ENCODE measurements at regions not wholly inside any gene's neighbourhood (a gene's known extent, or its start where the extent isn't known, plus 50 kb on each side); places are given as distances from the start of the nearest gene placed in this dataset.
A peak's percentile ranks its signal among the peaks of the same experiment; 100 is the strongest.

DNA sequence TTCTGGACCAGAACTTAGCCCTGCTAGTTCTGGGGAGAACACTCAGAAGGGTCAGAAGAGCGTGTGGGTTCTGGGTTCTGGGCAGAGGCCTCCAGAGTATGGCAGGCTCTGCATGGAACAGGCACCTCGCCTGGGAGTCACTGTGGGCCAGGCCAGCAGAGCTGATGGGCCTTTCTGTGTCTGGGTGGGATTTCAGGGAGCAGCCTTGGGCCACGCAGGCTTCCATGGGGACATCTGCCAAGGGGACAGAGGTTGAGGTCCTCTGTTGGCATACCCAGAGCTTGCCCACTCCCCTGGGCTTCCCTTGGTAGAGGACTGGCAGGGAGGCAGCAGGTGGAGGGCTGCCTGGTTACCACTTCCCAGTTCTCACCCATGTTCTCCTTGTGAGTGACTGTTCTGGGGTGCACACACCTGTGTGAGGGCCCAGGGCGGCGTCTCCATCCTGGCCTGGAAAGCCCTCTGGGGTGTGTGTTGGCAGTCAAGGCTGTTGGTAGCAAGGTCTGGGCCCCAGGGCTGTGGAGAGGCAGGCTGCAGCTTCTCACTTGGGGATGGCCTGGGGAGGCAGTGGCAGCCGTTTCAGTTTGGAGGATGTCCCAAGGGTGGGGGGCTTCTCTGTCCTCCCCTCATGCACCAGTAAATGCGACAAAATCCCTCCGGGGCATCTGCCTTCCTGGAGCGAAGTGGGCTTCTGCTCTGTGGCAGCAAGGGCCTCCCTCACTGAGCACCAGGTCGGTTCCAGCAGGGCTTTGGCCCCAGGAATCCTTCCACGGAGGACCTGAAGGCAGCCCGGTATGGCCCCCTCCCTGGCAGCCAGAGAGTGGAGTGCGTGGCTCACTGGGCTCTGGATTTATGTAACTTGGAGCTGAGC lies 74.6 kb upstream of the HDAC4 start:
- no peak for DNase-seq (ENCODE audit: low read depth, low spot score)

GRCh38 chr2:239473211-239473805 lies 72.5 kb upstream of the HDAC4 start:
- no peak for DNase-seq (ENCODE audit: low read depth, low spot score)

- DNase-seq (ENCODE audit: low read depth, low spot score): no peak
Measured at GRCh38 chr2:239472235-239472775, 71.5 kb upstream of the HDAC4 start.

DNA sequence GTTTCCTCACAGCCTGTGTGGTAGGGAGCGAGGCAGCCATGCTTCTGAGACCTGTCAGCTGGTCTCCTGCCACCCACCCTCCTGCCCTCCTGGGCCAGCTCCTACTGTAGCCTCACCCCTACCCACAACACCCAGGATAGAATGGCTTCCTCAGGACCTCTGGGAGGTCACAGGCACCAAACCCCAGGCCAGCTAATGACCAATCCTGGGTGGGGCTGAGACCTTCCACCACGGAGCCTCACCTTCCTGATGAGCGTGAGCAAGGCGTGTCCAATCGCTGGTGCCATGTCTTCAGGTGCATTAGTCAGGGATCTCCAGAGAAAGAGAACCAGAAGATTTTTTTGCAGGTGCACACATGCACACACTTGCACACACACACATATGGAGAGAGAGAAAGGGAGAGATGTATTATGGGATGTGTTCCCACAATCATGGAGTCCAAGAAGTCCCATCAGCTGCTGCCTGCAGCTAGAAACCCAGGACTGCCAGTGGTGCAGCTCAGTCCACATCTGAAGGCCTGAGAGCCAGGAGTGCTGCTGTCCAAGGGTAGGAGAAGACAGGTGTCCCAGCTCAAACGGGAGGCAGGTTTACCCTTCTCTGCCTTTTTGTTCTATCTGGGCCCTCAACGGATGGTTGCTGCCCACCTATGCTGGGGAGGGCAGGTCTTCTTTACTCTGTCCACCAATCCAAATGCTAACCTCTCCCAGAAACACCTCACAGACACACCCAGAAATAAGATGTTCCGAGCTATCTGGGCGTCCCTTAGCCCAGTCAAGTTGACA lies 70.4 kb upstream of the HDAC4 start:
- DNase-seq (ENCODE audit: low read depth, low spot score): no peak

DNA sequence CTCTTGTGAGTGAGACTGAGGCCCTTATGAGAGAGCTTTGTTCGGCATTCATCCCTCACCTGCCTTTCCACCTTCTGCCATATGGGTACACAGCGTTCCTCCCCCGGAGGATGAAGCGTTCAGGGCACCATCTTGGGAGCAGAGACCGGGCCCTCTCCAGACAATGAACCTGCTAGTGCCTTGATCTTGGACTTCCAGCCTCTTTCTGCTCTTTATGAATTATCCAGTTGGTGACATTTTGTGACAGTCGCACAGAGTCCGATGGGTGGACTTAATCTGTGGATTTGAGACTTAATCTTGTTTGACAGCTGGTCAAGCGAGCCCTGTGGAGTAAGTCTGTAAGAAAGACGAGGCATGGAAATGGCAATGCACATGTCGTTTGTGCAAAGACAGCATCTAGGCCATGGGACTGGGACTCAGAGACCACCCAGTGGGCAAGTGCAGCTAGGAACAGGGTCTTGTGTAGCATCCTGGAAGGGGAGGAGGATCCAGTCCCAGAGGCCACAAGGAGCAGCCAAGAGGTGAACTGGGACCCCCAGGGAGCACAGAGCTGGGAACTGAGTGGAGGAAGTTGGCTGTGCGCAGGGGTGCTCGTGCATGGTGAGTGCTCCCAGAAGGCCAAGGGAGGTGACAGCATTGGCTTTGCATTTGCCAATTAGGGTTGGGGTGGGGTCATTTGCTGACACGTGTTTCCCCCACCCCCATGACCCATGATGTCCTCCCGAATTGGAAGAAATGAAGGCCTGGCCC lies 69.5 kb upstream of the HDAC4 start:
- DNase-seq (ENCODE audit: low read depth, low spot score): no peak

DNA sequence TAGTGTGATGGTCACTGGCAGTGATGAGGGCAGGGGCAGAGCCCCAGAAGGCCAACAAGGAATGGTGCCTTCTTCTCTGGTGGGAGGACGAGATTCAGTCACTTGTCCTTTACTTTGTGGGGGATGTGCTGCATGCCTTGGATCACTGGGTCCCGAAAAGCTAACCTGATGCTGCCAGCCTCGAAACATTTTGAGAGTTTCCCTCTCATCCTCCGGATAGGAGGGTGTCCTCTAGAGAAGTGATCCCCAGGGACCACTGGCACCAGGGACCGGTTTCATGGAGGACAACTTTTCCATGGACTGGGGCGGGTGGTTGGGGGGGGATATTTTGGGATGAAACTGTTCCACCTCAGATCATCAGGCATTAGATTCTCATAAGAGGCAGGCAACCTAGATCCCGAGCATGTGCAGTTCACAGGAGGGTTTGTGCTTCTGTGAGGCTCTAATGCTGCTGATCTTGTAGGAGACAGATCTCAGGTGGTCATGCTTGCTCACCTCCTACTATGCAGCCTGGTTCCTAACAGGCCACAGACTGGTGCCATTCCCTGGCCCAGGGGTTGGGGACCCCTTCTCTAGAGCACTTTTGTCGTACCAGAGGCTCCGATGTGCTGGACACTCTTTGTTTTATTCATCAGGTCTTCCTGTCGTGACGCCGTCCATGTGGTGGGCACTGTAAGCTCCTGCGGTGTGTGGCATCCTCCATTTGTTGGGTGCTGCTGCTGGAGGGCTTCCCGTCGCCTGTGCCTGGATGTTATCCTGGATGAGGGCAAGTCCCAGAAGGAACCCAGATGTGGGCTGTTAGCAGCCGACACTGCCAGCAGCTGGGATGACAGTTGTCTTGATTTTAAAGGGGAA lies 68.5 kb upstream of the HDAC4 start:
- no peak for DNase-seq (ENCODE audit: low read depth, low spot score)

- no peak for DNase-seq (ENCODE audit: low read depth, low spot score)
Measured at GRCh38 chr2:239468491-239469105, 67.8 kb upstream of the HDAC4 start.

- no peak for DNase-seq (ENCODE audit: low read depth, low spot score)
Measured at GRCh38 chr2:239467956-239468490, 67.2 kb upstream of the HDAC4 start.

DNA sequence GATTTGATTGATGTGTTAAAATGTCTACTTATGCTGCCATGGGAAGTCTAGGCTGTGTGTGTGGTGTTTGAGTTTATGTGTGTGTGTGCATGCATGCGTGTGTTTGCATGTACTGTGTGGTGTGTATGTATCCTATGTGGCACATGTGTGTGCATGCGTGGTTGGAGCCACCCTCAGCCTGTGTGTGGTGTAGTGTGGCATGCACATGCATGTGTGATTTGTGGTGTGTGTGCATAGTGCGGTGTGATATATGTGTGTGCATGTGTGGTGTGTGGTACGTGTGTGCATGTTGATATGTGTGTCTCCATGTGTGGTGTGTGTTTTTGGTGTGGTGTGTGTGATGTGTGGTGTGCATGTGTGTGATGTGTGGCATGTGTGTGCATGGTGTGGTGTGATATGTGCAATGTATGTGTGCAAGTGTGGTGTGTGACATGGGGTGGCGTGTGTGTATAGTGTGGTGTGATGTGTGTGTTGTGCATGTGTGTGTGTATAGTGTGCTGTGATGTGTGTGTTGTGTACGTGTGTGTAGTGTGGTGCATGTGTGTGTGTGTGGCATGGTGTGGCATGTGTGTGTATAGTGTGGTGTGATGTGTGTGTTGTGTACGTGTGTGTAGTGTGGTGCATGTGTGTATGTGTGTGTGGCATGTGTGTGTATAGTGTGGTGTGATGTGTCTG lies 66.6 kb upstream of the HDAC4 start:
- DNase-seq (ENCODE audit: low read depth, low spot score): no peak

DNA sequence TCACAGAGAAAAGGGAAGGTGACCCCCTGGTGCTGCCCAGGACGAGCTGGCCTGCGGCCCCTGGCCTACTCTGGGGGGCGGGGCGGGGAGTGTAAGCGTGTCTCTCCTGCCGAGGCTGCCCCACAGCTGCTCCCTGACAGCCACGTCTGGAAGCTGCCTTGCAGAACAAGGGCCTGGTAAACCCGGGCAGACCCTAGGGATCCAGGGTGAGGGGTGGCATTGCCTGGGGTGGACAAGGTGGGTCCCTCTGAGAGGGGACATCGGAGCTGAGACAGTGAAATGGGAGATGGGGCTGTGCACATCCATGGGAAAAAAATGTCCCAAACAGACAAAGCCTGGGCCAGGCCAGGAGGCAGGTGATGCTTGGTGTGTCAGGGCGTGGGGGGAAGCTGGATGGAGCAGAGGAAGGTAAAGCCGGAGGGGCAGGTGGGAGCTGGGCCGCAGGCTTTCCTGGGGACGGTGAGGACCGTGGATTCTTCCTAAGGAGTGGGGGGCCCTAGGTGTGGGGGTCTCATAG lies 66.0 kb upstream of the HDAC4 start:
- no peak for DNase-seq (ENCODE audit: low read depth, low spot score)

DNA sequence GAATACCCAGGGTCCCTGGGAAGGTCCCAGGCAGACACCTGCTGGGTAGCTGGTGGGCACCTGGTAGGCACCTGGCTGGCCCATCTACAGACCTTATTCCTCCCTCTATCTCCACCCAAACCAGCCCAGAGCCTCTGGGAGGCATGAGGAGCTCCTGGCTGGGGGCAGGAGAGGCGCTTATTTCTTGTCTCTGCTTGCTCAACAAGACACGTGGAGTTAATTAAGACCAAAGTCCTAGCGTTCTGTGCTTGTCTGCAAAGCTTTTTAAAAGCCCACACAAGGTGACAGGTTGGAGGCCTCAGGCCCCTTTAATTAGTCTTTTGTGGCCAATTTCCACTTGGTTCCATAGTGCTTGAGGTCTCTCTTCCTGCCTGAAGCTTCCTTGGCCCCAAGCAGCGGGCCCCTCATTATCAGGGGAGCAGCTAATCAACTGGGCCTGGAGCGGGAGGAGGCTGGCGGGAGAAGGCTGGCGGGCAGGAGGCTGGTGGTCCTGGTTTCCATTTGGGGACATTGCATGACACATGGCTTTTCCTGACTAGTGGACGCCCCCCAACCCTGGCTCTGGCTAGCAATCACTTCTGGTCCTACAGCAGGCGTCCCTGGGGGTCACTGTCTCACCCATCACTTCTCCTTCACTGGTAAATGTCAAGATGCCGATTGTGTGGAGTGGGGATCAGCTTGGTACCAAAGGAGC lies 65.4 kb upstream of the HDAC4 start:
- peak; percentile 36 for DNase-seq (ENCODE audit: low read depth, low spot score)

GRCh38 chr2:239465017-239466001 lies 64.5 kb upstream of the HDAC4 start:
- DNase-seq (ENCODE audit: low read depth, low spot score): no peak

- DNase-seq (ENCODE audit: low read depth, low spot score): no peak
Measured at GRCh38 chr2:239464166-239465016, 63.6 kb upstream of the HDAC4 start.

DNA sequence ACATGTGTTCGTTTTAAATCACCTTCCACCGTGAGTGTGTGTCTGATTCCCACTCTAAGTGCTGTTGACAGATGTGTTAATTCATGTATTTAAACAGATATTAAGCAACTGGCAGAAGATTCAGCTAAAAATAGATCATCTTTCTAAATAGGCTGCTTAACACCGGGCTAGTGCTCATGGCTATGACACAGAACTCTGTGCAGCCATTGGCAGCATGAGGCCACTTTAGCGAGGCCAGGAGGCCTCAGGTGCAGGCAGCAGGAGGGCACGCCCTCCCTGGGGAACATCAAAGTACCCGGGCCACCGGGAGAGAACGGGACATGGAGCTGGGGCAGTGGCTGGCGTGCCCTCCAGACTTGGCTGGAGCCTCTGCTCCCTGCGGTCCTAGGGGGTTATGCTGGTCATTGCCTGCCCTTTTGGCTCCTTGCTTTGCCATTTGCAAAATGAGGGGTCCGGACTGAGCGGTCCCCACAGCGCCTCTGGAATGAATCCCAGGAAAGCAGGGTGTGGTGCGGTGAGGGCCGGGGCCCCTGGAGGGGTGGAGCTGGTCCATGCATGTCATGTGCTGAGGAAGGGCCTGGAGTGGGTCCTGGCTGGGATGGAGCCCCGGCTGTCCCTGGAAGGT lies 62.8 kb upstream of the HDAC4 start:
- DNase-seq (ENCODE audit: low read depth, low spot score): no peak

- DNase-seq (ENCODE audit: low read depth, low spot score): no peak
Measured at GRCh38 chr2:239462671-239463506, 62.1 kb upstream of the HDAC4 start.

Measured in ELF-1 (cell line).